ENCODE measurements at regions not wholly inside any gene's neighbourhood (a gene's known extent, or its start where the extent isn't known, plus 50 kb on each side); places are given as distances from the start of the nearest gene placed in this dataset.

DNA sequence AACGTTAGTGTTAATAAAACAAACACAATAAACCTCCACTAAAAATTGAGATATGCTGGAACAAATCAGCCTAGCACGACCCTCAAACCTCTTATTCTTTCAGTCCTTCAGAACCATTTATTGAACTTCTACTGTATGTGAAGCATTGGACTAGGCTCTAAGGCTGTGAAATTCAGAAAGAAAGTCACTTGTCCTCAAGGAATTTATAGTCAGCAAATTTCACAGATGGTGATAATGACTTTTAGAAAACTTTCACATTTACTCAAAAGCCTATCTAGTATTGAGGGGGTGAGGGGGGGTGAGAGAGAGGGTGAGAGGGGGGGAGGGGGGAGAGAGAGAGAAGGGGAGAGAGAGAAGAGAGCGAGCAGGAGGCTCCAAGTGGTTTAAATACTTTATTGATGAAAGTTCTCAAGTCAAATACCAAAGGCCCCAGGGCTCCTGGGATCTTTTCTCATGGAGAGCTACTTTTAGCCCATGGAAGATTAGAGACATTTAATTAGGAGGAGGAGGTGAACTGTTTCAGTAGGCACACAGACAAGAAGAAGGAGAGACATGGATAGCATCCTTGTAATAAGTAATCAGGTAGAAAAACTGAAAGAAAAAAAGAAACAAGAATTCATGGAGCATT is 66.3 kb upstream of the SSX2IP start:
- TF ChIP-seq, protein P1, sequence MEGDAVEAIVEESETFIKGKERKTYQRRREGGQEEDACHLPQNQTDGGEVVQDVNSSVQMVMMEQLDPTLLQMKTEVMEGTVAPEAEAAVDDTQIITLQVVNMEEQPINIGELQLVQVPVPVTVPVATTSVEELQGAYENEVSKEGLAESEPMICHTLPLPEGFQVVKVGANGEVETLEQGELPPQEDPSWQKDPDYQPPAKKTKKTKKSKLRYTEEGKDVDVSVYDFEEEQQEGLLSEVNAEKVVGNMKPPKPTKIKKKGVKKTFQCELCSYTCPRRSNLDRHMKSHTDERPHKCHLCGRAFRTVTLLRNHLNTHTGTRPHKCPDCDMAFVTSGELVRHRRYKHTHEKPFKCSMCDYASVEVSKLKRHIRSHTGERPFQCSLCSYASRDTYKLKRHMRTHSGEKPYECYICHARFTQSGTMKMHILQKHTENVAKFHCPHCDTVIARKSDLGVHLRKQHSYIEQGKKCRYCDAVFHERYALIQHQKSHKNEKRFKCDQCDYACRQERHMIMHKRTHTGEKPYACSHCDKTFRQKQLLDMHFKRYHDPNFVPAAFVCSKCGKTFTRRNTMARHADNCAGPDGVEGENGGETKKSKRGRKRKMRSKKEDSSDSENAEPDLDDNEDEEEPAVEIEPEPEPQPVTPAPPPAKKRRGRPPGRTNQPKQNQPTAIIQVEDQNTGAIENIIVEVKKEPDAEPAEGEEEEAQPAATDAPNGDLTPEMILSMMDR (IDR thresholded peaks at IDR 0.05), result no peak
- no peak for TF ChIP-seq ZFX (IDR thresholded peaks at IDR 0.05; ENCODE audit: borderline replicate concordance)

All from 22Rv1 (cell line).